GM12878 (cell line): ENCODE measurements at regions not wholly inside any gene's neighbourhood (a gene's known extent, or its start where the extent isn't known, plus 50 kb on each side); places are given as distances from the start of the nearest gene placed in this dataset.

Source experiments
- ATAC-seq: fragments of 200-7000 bp; cut with Tn5 transposase; 3 replicates; pipeline ENCODE4 v1.9.1; 2020; ENCODE audit warnings: mild to moderate bottlenecking, moderate library complexity
- BruUV-seq: library from RNA; stranded (reverse); fragments of 400-500 nt; replicated peaks from 2 replicates; lab custom pipeline; 2021; lab: Mats Ljungman, UMichigan
- CTCF ChIA-PET: fragments of 300-600 bp; sonication (Branson Sonifier 250); formaldehyde crosslinking; extraction: SDS; loops from one replicate; lab custom pipeline; 2021; ENCODE audit warnings: inconsistent platforms; lab: Yijun Ruan, JAX
- POLR2A ChIA-PET: fragments of 350-600 bp; formaldehyde crosslinking; extraction: SDS; loops from one replicate; lab custom pipeline; 2021; ENCODE audit warnings: inconsistent platforms; lab: Charles Lee
- RAD21 ChIA-PET: fragments of 300-600 bp; sonication (Branson Sonifier 250); formaldehyde crosslinking; loops from one replicate; lab custom pipeline; 2023; ENCODE audit warnings: antibody characterized with exemption; ENCODE audit not compliant: unreplicated experiment; lab: Charles Lee
- SMC1A ChIA-PET: fragments of 300-600 bp; sonication (Branson Sonifier 250); formaldehyde crosslinking; loops from one replicate; lab custom pipeline; 2023; ENCODE audit not compliant: unreplicated experiment, uncharacterized antibody; lab: Charles Lee
- DNase-seq: peaks from one replicate; pipeline ENCODE4 v3.0.0-alpha.2; 2011; ENCODE audit warnings: low read depth, low spot score
- FAIRE-seq: peaks from 3 replicates; lab custom pipeline; 2011; peaks lifted over from hg19 to GRCh38; lab: Jason Lieb, UNC
- H2AFZ ChIP-seq: 2 replicates; pipeline ENCODE4 v1.6.0; 2011; ENCODE audit warnings: low read depth, low read length, control low read depth; ENCODE audit not compliant: control insufficient read depth
- H3K27ac ChIP-seq: 2 replicates; pipeline ENCODE4 v1.5.1; 2011; ENCODE audit warnings: control low read depth; ENCODE audit not compliant: control insufficient read depth, insufficient read depth
- H3K27me3 ChIP-seq, 2 experiments: replicated peaks in 1 of 2; 2 replicates each; pipeline versions ENCODE4 v1.6.0 to v1.6.1; 2011; ENCODE audit warnings: low read length in 1 of 2; ENCODE audit not compliant: control insufficient read depth in 2 of 2, insufficient read depth in 2 of 2
- H3K36me3 ChIP-seq, 2 experiments: 2 replicates each; pipeline ENCODE4 v1.5.1; 2011; ENCODE audit warnings: low read length in 1 of 2; ENCODE audit not compliant: control insufficient read depth in 2 of 2, insufficient read depth in 2 of 2
- H3K4me1 ChIP-seq: 2 replicates; pipeline ENCODE4 v1.6.1; 2011; ENCODE audit warnings: mild to moderate bottlenecking, low read length, moderate library complexity, mixed read lengths; ENCODE audit not compliant: control insufficient read depth, insufficient read depth
- H3K4me2 ChIP-seq: 2 replicates; pipeline ENCODE4 v1.6.0; 2011; ENCODE audit warnings: control low read depth; ENCODE audit not compliant: control insufficient read depth, insufficient read depth
- H3K4me3 ChIP-seq: fragments of 200-600 bp; sonication (generic); 2 replicates; pipeline ENCODE4 v1.5.1; 2016
- H3K79me2 ChIP-seq: 2 replicates; pipeline ENCODE4 v1.6.0; 2011; ENCODE audit warnings: low read length; ENCODE audit not compliant: control insufficient read depth, insufficient read depth
- H3K9ac ChIP-seq: 2 replicates; pipeline ENCODE4 v1.8.0; 2011; ENCODE audit warnings: low read length, control low read depth, mixed read lengths; ENCODE audit not compliant: control insufficient read depth, insufficient read depth
- H3K9me3 ChIP-seq: replicated peaks from 3 replicates; pipeline ENCODE4 v1.5.1; 2011; ENCODE audit warnings: mild to moderate bottlenecking, low read length; ENCODE audit not compliant: control insufficient read depth, insufficient read depth
- H4K20me1 ChIP-seq: 2 replicates; pipeline ENCODE4 v1.6.0; 2011; ENCODE audit not compliant: control insufficient read depth, insufficient read depth
- EP300 ChIP-seq, 2 experiments: fragments of 150-350 bp in 1 of 2; IDR thresholded peaks; 2 replicates each; pipeline ENCODE4 v1.6.1; 2011 to 2012; ENCODE audit warnings: low read depth in 2 of 2, low read length in 2 of 2, borderline replicate concordance in 1 of 2, improper control_type of control experiment in 1 of 2, inconsistent platforms in 1 of 2; ENCODE audit not compliant: control insufficient read depth in 1 of 2
- MXI1 ChIP-seq: fragments of 150-350 bp; IDR thresholded peaks from 2 replicates; pipeline ENCODE4 v1.6.1; 2011; ENCODE audit warnings: low read depth, mild to moderate bottlenecking, inconsistent platforms, low read length, improper control_type of control experiment
- RAD51 ChIP-seq: fragments of 450-650 bp; IDR thresholded peaks from 2 replicates; pipeline ENCODE4 v1.6.1; 2016; ENCODE audit warnings: moderate library complexity, mild to moderate bottlenecking, inconsistent platforms
- WGBS: methylation state at CpG from one replicate; pipeline ENCODE4 v1.1.6; 2016; ENCODE audit warnings: low lambda C conversion rate; ENCODE audit not compliant: insufficient replicate concordance, insufficient coverage; ENCODE audit errors: missing lambda C conversion rate; 5-methylcytosine and 5-hydroxymethylcytosine counted together
- in situ Hi-C: fragments of 300-500 bp; cut with MboI; formaldehyde crosslinking; loops from 9 replicates; pipeline ENCODE4 v1.14.3; 2018; ENCODE audit warnings: mixed read lengths
- intact Hi-C: fragments of 100-400 bp; cut with micrococcal nuclease; formaldehyde crosslinking; loops from one replicate; pipeline ENCODE4 v1.14.2; 2022; ENCODE audit not compliant: unreplicated experiment
- TF ChIP-seq, protein P1 (sequence below): fragments of 450-650 bp; IDR thresholded peaks from 2 replicates; pipeline ENCODE4 v1.6.1; 2017; ENCODE audit warnings: low read depth, mild to moderate bottlenecking, moderate library complexity
- TF ChIP-seq, protein P2 (sequence below): IDR thresholded peaks from 2 replicates; pipeline ENCODE4 v1.6.1; 2012; ENCODE audit warnings: mild to moderate bottlenecking, low read depth, low read length

DNA sequence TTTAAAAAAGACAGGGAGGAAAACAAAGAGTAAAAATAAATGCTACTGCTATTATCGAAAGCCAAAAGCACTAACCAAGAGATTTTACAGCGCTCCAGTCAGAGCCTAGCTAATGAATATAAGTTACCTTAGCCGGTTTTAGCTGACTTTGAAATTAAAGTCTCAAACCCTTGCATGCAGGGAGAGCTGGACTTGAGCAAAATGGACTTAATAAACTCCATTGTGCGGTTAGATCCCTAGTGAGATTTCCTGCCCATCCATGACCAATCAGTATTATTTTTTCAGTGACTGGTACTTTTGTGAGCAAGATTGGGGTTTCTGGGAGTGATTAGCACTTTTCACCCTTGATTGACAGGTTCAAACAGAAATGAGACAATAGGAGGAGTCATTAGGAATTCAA, 333.4 kb upstream of the ADGRL2 start:
- no peak for FAIRE-seq
- CTCF ChIA-PET = interaction anchor here (0.6 kb wide), 2 partner anchors 311 to 338 kb away, joined by 3 read pairs; no protein-coding TSS in a partner anchor
- Histone ChIP-seq H3K4me3 (no peak overlapping the region), H4K20me1 (no peaks in the 10 kb centered on the region), H3K36me3 (no peaks in the 10 kb centered on the region), H3K27ac (no peak overlapping the region), H3K9ac (no peak overlapping the region), H3K27me3 (peaks cover 0 to 3% of the 10 kb centered on the region in 2 experiments; a peak in 2 of 4 replicates), H3K9me3 (no peaks in the 10 kb centered on the region), H3K4me2 (no peak overlapping the region), H2AFZ (no peak overlapping the region), H3K4me1 (no peaks in the 10 kb centered on the region), H3K79me2 (no peaks in the 10 kb centered on the region)
- RAD21 ChIA-PET = no interaction called here
- POLR2A ChIA-PET = no interaction called here
- no peak for DNase-seq
- in situ Hi-C loops (no loop called here), intact Hi-C loops (no loop called here)
- TF ChIP-seq EP300 (IDR thresholded peaks at IDR 0.05; ENCODE audit: borderline replicate concordance in 1 of 2, control insufficient read depth in 1 of 2, low read depth in 2 of 2, low read length in 2 of 2) (no peak), MXI1 (no peak), RAD51 (no peak)
- TF ChIP-seq, protein P1, sequence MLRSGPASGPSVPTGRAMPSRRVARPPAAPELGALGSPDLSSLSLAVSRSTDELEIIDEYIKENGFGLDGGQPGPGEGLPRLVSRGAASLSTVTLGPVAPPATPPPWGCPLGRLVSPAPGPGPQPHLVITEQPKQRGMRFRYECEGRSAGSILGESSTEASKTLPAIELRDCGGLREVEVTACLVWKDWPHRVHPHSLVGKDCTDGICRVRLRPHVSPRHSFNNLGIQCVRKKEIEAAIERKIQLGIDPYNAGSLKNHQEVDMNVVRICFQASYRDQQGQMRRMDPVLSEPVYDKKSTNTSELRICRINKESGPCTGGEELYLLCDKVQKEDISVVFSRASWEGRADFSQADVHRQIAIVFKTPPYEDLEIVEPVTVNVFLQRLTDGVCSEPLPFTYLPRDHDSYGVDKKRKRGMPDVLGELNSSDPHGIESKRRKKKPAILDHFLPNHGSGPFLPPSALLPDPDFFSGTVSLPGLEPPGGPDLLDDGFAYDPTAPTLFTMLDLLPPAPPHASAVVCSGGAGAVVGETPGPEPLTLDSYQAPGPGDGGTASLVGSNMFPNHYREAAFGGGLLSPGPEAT = no peak
- TF ChIP-seq, protein P2, sequence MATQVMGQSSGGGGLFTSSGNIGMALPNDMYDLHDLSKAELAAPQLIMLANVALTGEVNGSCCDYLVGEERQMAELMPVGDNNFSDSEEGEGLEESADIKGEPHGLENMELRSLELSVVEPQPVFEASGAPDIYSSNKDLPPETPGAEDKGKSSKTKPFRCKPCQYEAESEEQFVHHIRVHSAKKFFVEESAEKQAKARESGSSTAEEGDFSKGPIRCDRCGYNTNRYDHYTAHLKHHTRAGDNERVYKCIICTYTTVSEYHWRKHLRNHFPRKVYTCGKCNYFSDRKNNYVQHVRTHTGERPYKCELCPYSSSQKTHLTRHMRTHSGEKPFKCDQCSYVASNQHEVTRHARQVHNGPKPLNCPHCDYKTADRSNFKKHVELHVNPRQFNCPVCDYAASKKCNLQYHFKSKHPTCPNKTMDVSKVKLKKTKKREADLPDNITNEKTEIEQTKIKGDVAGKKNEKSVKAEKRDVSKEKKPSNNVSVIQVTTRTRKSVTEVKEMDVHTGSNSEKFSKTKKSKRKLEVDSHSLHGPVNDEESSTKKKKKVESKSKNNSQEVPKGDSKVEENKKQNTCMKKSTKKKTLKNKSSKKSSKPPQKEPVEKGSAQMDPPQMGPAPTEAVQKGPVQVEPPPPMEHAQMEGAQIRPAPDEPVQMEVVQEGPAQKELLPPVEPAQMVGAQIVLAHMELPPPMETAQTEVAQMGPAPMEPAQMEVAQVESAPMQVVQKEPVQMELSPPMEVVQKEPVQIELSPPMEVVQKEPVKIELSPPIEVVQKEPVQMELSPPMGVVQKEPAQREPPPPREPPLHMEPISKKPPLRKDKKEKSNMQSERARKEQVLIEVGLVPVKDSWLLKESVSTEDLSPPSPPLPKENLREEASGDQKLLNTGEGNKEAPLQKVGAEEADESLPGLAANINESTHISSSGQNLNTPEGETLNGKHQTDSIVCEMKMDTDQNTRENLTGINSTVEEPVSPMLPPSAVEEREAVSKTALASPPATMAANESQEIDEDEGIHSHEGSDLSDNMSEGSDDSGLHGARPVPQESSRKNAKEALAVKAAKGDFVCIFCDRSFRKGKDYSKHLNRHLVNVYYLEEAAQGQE = no peak
- WGBS = 50% methylated on average over 4 of the region's 4 CpGs
- no TSS peak for BruUV-seq
- SMC1A ChIA-PET = interaction anchor here (1.8 kb wide), 1 partner anchor 291 kb away, joined by 3 read pairs; no protein-coding TSS in a partner anchor
- no peak for ATAC-seq
